OCI-LY7 (cell line): ENCODE measurements at regions not wholly inside any gene's neighbourhood (a gene's known extent, or its start where the extent isn't known, plus 50 kb on each side); places are given as distances from the start of the nearest gene placed in this dataset.

Experiments
- BruUV-seq: library from RNA; stranded (reverse); fragments of 400-500 nt; replicated peaks from 2 replicates; lab custom pipeline; 2021; lab: Mats Ljungman, UMichigan
- CTCF ChIA-PET: fragments of 300-600 bp; sonication (Branson Sonifier 250); formaldehyde crosslinking; loops from one replicate; lab custom pipeline; 2022; ENCODE audit warnings: antibody characterized with exemption; ENCODE audit not compliant: unreplicated experiment; lab: Charles Lee
- POLR2A ChIA-PET: fragments of 300-600 bp; sonication (Branson Sonifier 250); formaldehyde crosslinking; loops from one replicate; lab custom pipeline; 2022; ENCODE audit warnings: antibody characterized with exemption; lab: Charles Lee
- DNase-seq: peaks from one replicate; pipeline ENCODE4 v3.0.0-alpha.2; 2015; ENCODE audit warnings: low spot score
- H2AFZ ChIP-seq: fragments of 200-600 bp; sonication (generic), shearing (Covaris generic); 2 replicates; pipeline ENCODE4 v1.6.1; 2014; ENCODE audit warnings: mild to moderate bottlenecking, antibody characterized with exemption, low read length, moderate library complexity
- H3K27ac ChIP-seq: fragments of 200-600 bp; sonication (generic); 2 replicates; pipeline ENCODE4 v1.5.1; 2014; ENCODE audit warnings: mixed run types, low read depth, mild to moderate bottlenecking, moderate library complexity, low read length, inconsistent platforms; ENCODE audit not compliant: poor library complexity, severe bottlenecking
- H3K36me3 ChIP-seq: fragments of 200-600 bp; sonication (generic); 2 replicates; pipeline ENCODE4 v1.6.1; 2014; ENCODE audit warnings: mild to moderate bottlenecking, antibody characterized with exemption, low read length, moderate library complexity, mixed read lengths; ENCODE audit not compliant: insufficient read depth
- H3K4me1 ChIP-seq: fragments of 200-600 bp; sonication (generic); 2 replicates; pipeline ENCODE4 v1.5.1; 2014; ENCODE audit warnings: mild to moderate bottlenecking, low read length; ENCODE audit not compliant: insufficient read depth, poor library complexity, severe bottlenecking
- H3K4me2 ChIP-seq: fragments of 200-600 bp; sonication (generic); 2 replicates; pipeline ENCODE4 v1.6.1; 2014; ENCODE audit warnings: mild to moderate bottlenecking, low read length
- H3K4me3 ChIP-seq: fragments of 200-600 bp; sonication (generic); 2 replicates; pipeline ENCODE4 v1.5.1; 2014; ENCODE audit warnings: mild to moderate bottlenecking, low read depth, low read length; ENCODE audit not compliant: poor library complexity, severe bottlenecking
- H3K79me2 ChIP-seq: fragments of 200-600 bp; sonication (generic); 2 replicates; pipeline ENCODE4 v1.6.1; 2016; ENCODE audit warnings: low read depth, mild to moderate bottlenecking, low read length, moderate library complexity, mixed read lengths; ENCODE audit not compliant: insufficient read depth
- H3K9me2 ChIP-seq: fragments of 200-600 bp; sonication (generic); 2 replicates; pipeline ENCODE4 v1.6.1; 2016; ENCODE audit warnings: mild to moderate bottlenecking, low read length, mixed read lengths; ENCODE audit not compliant: insufficient read depth
- H3K9me3 ChIP-seq: fragments of 200-600 bp; sonication (generic); 2 replicates; pipeline ENCODE4 v1.6.1; 2014; ENCODE audit warnings: mild to moderate bottlenecking, mixed run types, low read length, mixed read lengths
- H4K20me1 ChIP-seq: fragments of 200-600 bp; sonication (generic); 2 replicates; pipeline ENCODE4 v1.6.1; 2014; ENCODE audit warnings: mild to moderate bottlenecking, antibody characterized with exemption, low read length, moderate library complexity, mixed read lengths; ENCODE audit not compliant: insufficient read depth
- CTCF ChIP-seq: fragments of 200-600 bp; sonication (generic); conservative IDR thresholded peaks from 2 replicates; pipeline ENCODE4 v1.5.1; 2014; ENCODE audit warnings: mild to moderate bottlenecking, antibody characterized with exemption, low read length, moderate library complexity, mixed read lengths
- EZH2phosphoT487 ChIP-seq: fragments of 200-600 bp; sonication (generic); IDR thresholded peaks from 2 replicates; pipeline ENCODE4 v1.6.1; 2018; ENCODE audit warnings: low read depth, borderline replicate concordance, mild to moderate bottlenecking, mixed run types, antibody characterized with exemption, low read length, moderate library complexity, mixed read lengths
- intact Hi-C: fragments of 100-400 bp; cut with micrococcal nuclease; formaldehyde crosslinking; loops from one replicate; pipeline ENCODE4 v1.10.0; 2022; ENCODE audit not compliant: unreplicated experiment

GRCh38 chr13:94968757-94969086 is 256.4 kb upstream of the SOX21 start:
- BruUV-seq, result no TSS peak

DNA sequence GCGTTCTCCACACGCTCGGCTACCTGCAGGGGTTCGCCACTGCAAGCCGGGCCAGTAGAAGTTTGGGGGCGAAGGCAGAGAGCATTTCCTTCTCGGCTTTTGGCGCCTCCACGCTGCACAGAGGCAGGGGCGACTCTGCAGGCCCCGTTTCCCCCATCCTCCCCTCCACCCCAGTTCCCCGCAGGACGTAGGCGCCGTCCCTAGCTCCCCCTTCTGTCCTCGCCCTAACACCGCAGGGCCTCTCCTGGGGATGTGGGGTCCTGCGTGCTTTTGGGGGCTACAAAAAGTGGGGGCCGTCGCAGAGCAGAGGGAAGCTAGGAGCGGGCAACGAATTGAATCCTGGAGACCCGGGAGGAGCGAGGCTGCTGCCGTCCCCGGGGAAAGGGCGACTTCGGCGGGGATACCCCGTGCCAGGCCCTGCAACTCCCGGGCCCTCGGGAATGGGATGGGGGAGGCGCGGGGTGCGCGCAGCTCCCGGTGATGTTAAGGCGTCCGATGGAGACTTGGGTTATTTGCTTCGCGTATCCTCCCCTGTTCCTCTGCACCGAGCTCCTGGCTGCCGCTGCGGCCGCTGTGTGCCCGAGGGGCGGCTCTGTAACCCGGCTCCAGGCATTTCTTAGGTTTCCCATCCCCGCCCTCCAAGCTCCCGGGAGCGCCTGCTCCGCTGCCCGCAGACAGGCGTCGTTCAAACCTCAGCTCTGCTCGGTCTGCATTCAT is 255.9 kb upstream of the SOX21 start:
- Histone ChIP-seq H3K4me3 (no peak overlapping the region), H2AFZ (no peak overlapping the region), H3K4me2 (no peak overlapping the region), H3K4me1 (no peaks in the 10 kb centered on the region), H4K20me1 (no peaks in the 10 kb centered on the region), H3K36me3 (no peaks in the 10 kb centered on the region), H3K9me3 (no peaks in the 10 kb centered on the region), H3K9me2 (no peaks in the 10 kb centered on the region), H3K79me2 (no peaks in the 10 kb centered on the region), H3K27ac (no peak overlapping the region)
- ChIA-PET CTCF (interaction anchor here (0.6 kb wide), 1 partner anchor 1121 kb away, joined by 7 read pairs; no protein-coding TSS in a partner anchor), POLR2A (interaction anchor here (0.7 kb wide), 1 partner anchor 291 kb away, joined by 4 read pairs; no protein-coding TSS in a partner anchor)
- no TSS peak for BruUV-seq
- TF ChIP-seq EZH2phosphoT487, result no peak
- no peak for TF ChIP-seq CTCF
- DNase-seq, result no peak
- intact Hi-C loops, result no loop called here

More at GRCh38 chr13:94968757-94969086, 256.4 kb upstream of the SOX21 start:
- ChIA-PET CTCF (interaction anchor here (0.6 kb wide), 1 partner anchor 1122 kb away, joined by 7 read pairs; no protein-coding TSS in a partner anchor), POLR2A (no interaction called here)
- DNase-seq, result no peak
- Histone ChIP-seq H4K20me1 (no peaks in the 10 kb centered on the region), H3K79me2 (no peaks in the 10 kb centered on the region), H3K9me2 (no peaks in the 10 kb centered on the region), H3K4me3 (no peak overlapping the region), H2AFZ (no peak overlapping the region), H3K9me3 (no peaks in the 10 kb centered on the region), H3K27ac (no peak overlapping the region), H3K36me3 (no peaks in the 10 kb centered on the region), H3K4me1 (no peaks in the 10 kb centered on the region), H3K4me2 (no peak overlapping the region)
- TF ChIP-seq CTCF (no peak), EZH2phosphoT487 (no peak)
- intact Hi-C loops, result no loop called here
